Loucy (cell line): ENCODE measurements at regions not wholly inside any gene's neighbourhood (a gene's known extent, or its start where the extent isn't known, plus 50 kb on each side); places are given as distances from the start of the nearest gene placed in this dataset.

ENCODE experiments used
- H2AFZ ChIP-seq: fragments of 200-600 bp; sonication (generic); 2 replicates; pipeline ENCODE4 v1.6.0; 2016; ENCODE audit warnings: antibody characterized with exemption, mild to moderate bottlenecking, low read length, moderate library complexity
- H3F3A ChIP-seq: fragments of 200-600 bp; 2 replicates; pipeline ENCODE4 v1.6.0; 2016; ENCODE audit warnings: antibody characterized with exemption, low read depth, mild to moderate bottlenecking
- H3K27me3 ChIP-seq: fragments of 200-600 bp; sonication (generic); 2 replicates; pipeline ENCODE4 v1.6.1; 2014; ENCODE audit warnings: low read length, mild to moderate bottlenecking; ENCODE audit not compliant: insufficient read depth, poor library complexity, severe bottlenecking
- H3K36me3 ChIP-seq: fragments of 200-600 bp; sonication (generic); 2 replicates; pipeline ENCODE4 v1.6.1; 2016; ENCODE audit warnings: low read length; ENCODE audit not compliant: insufficient read depth
- H3K4me1 ChIP-seq: fragments of 200-600 bp; sonication (generic); 2 replicates; pipeline ENCODE4 v1.5.1; 2014; ENCODE audit warnings: low read length, mild to moderate bottlenecking; ENCODE audit not compliant: insufficient read depth, poor library complexity, severe bottlenecking
- H3K4me2 ChIP-seq: fragments of 200-600 bp; sonication (generic); 2 replicates; pipeline ENCODE4 v1.6.0; 2014; ENCODE audit warnings: antibody characterized with exemption, low read length, low read depth, mild to moderate bottlenecking; ENCODE audit not compliant: poor library complexity, severe bottlenecking
- H3K4me3 ChIP-seq: fragments of 200-600 bp; sonication (generic); 2 replicates; pipeline ENCODE4 v1.5.1; 2014; ENCODE audit warnings: low read length, mild to moderate bottlenecking, mixed read lengths; ENCODE audit not compliant: poor library complexity, severe bottlenecking
- H3K79me2 ChIP-seq: fragments of 200-600 bp; sonication (generic); 2 replicates; pipeline ENCODE4 v1.6.1; 2014; ENCODE audit warnings: low read length; ENCODE audit not compliant: insufficient read depth
- H3K9ac ChIP-seq: fragments of 200-600 bp; sonication (generic); 2 replicates; pipeline ENCODE4 v1.6.0; 2014; ENCODE audit warnings: mild to moderate bottlenecking, low read depth, low read length, moderate library complexity; ENCODE audit not compliant: poor library complexity, severe bottlenecking
- H3K9me2 ChIP-seq: fragments of 200-600 bp; sonication (generic); replicated peaks from 2 replicates; pipeline ENCODE4 v1.6.1; 2016; ENCODE audit warnings: low read depth, low read length, mixed read lengths
- H3K9me3 ChIP-seq: fragments of 200-600 bp; sonication (generic); 2 replicates; pipeline ENCODE4 v1.6.1; 2014; ENCODE audit warnings: mild to moderate bottlenecking, antibody characterized with exemption, low read length, low read depth; ENCODE audit not compliant: insufficient read depth
- H4K20me1 ChIP-seq: fragments of 200-600 bp; sonication (generic); 2 replicates; pipeline ENCODE4 v1.6.0; 2014; ENCODE audit warnings: antibody characterized with exemption, low read length, mild to moderate bottlenecking; ENCODE audit not compliant: insufficient read depth, poor library complexity, severe bottlenecking
- CTCF ChIP-seq: fragments of 200-600 bp; sonication (generic); conservative IDR thresholded peaks from 2 replicates; pipeline ENCODE4 v1.5.1; 2014; ENCODE audit warnings: mild to moderate bottlenecking, antibody characterized with exemption, low read length
- EZH2phosphoT487 ChIP-seq: fragments of 200-600 bp; IDR thresholded peaks from 2 replicates; pipeline ENCODE4 v1.6.1; 2018; ENCODE audit warnings: antibody characterized with exemption, mild to moderate bottlenecking, moderate library complexity, borderline replicate concordance

GRCh38 chr7:108845951-108846350 lies 276.3 kb downstream of the DNAJB9 start:
- no peak overlapping the region for H3K4me2 ChIP-seq
- H3K79me2 ChIP-seq = no peaks in the 10 kb centered on the region
- H3F3A ChIP-seq = no peaks in the 10 kb centered on the region
- no peak overlapping the region for H3K4me3 ChIP-seq
- no peaks in the 10 kb centered on the region for H3K9me3 ChIP-seq
- no peaks in the 10 kb centered on the region for H3K36me3 ChIP-seq
- H2AFZ ChIP-seq = no peak overlapping the region
- no peak for TF ChIP-seq CTCF
- TF ChIP-seq EZH2phosphoT487 = no peak
- no peak overlapping the region for H3K9ac ChIP-seq
- no peaks in the 10 kb centered on the region for H3K4me1 ChIP-seq
- no peaks in the 10 kb centered on the region for H3K27me3 ChIP-seq
- H4K20me1 ChIP-seq = no peaks in the 10 kb centered on the region
- no peaks in the 10 kb centered on the region for H3K9me2 ChIP-seq

GRCh38 chr7:108846471-108846870 lies 276.8 kb downstream of the DNAJB9 start:
- TF ChIP-seq EZH2phosphoT487 (no peak), CTCF (no peak)
- Histone ChIP-seq H3K4me3 (no peak overlapping the region), H3K9me3 (no peaks in the 10 kb centered on the region), H3K4me2 (no peak overlapping the region), H3K79me2 (no peaks in the 10 kb centered on the region), H2AFZ (no peak overlapping the region), H3K27me3 (no peaks in the 10 kb centered on the region), H3F3A (no peaks in the 10 kb centered on the region), H3K4me1 (no peaks in the 10 kb centered on the region), H3K9me2 (no peaks in the 10 kb centered on the region), H3K9ac (no peak overlapping the region), H3K36me3 (no peaks in the 10 kb centered on the region), H4K20me1 (no peaks in the 10 kb centered on the region)

- H2AFZ ChIP-seq = no peak overlapping the region
Observed at GRCh38 chr7:108848486-108848885, 278.8 kb downstream of the DNAJB9 start.

GRCh38 chr7:108860615-108861014 lies 290.9 kb downstream of the DNAJB9 start:
- Histone ChIP-seq H4K20me1 (no peaks in the 10 kb centered on the region), H3K27me3 (no peaks in the 10 kb centered on the region), H3K4me1 (no peaks in the 10 kb centered on the region), H3K79me2 (no peaks in the 10 kb centered on the region), H3K9ac (no peak overlapping the region), H3K36me3 (no peaks in the 10 kb centered on the region), H3K4me2 (no peak overlapping the region), H3K4me3 (no peak overlapping the region), H2AFZ (no peak overlapping the region), H3K9me3 (no peaks in the 10 kb centered on the region), H3K9me2 (no peaks in the 10 kb centered on the region), H3F3A (no peaks in the 10 kb centered on the region)
- no peak for TF ChIP-seq EZH2phosphoT487
- no peak for TF ChIP-seq CTCF

More at GRCh38 chr7:108848486-108848885, 278.8 kb downstream of the DNAJB9 start:
- H3K79me2 ChIP-seq = no peaks in the 10 kb centered on the region
- no peaks in the 10 kb centered on the region for H3K9me3 ChIP-seq
- H3K36me3 ChIP-seq = no peaks in the 10 kb centered on the region
- H3K9ac ChIP-seq = no peak overlapping the region
- no peaks in the 10 kb centered on the region for H3F3A ChIP-seq
- no peaks in the 10 kb centered on the region for H3K9me2 ChIP-seq
- H3K4me2 ChIP-seq = no peak overlapping the region
- no peak for TF ChIP-seq EZH2phosphoT487
- H3K27me3 ChIP-seq = no peaks in the 10 kb centered on the region
- H3K4me3 ChIP-seq = no peak overlapping the region
- no peaks in the 10 kb centered on the region for H4K20me1 ChIP-seq
- no peaks in the 10 kb centered on the region for H3K4me1 ChIP-seq
